ENCODE measurements at regions not wholly inside any gene's neighbourhood (a gene's known extent, or its start where the extent isn't known, plus 50 kb on each side); places are given as distances from the start of the nearest gene placed in this dataset.

DNA sequence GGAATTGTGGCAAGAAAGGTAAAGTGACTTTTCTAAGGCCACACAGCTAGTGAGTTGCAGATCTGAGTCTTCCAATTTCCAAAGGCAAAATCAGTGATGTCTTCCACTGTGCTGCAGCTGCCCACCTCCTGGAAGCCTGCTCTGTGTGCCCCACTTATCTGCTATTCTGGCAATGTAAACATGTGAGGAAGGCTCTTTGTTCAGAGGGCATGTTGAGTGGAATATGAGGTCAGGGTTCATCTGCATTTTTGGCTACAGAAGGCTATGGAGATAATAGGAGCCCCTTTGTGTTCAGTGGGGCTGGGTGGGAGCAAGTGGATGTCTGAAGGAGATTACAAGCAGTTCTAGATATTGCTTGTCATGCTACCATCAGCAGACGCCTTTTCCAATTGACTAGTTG, 396.2 kb downstream of the BUD13 start (continued):
- TF ChIP-seq, protein P1, sequence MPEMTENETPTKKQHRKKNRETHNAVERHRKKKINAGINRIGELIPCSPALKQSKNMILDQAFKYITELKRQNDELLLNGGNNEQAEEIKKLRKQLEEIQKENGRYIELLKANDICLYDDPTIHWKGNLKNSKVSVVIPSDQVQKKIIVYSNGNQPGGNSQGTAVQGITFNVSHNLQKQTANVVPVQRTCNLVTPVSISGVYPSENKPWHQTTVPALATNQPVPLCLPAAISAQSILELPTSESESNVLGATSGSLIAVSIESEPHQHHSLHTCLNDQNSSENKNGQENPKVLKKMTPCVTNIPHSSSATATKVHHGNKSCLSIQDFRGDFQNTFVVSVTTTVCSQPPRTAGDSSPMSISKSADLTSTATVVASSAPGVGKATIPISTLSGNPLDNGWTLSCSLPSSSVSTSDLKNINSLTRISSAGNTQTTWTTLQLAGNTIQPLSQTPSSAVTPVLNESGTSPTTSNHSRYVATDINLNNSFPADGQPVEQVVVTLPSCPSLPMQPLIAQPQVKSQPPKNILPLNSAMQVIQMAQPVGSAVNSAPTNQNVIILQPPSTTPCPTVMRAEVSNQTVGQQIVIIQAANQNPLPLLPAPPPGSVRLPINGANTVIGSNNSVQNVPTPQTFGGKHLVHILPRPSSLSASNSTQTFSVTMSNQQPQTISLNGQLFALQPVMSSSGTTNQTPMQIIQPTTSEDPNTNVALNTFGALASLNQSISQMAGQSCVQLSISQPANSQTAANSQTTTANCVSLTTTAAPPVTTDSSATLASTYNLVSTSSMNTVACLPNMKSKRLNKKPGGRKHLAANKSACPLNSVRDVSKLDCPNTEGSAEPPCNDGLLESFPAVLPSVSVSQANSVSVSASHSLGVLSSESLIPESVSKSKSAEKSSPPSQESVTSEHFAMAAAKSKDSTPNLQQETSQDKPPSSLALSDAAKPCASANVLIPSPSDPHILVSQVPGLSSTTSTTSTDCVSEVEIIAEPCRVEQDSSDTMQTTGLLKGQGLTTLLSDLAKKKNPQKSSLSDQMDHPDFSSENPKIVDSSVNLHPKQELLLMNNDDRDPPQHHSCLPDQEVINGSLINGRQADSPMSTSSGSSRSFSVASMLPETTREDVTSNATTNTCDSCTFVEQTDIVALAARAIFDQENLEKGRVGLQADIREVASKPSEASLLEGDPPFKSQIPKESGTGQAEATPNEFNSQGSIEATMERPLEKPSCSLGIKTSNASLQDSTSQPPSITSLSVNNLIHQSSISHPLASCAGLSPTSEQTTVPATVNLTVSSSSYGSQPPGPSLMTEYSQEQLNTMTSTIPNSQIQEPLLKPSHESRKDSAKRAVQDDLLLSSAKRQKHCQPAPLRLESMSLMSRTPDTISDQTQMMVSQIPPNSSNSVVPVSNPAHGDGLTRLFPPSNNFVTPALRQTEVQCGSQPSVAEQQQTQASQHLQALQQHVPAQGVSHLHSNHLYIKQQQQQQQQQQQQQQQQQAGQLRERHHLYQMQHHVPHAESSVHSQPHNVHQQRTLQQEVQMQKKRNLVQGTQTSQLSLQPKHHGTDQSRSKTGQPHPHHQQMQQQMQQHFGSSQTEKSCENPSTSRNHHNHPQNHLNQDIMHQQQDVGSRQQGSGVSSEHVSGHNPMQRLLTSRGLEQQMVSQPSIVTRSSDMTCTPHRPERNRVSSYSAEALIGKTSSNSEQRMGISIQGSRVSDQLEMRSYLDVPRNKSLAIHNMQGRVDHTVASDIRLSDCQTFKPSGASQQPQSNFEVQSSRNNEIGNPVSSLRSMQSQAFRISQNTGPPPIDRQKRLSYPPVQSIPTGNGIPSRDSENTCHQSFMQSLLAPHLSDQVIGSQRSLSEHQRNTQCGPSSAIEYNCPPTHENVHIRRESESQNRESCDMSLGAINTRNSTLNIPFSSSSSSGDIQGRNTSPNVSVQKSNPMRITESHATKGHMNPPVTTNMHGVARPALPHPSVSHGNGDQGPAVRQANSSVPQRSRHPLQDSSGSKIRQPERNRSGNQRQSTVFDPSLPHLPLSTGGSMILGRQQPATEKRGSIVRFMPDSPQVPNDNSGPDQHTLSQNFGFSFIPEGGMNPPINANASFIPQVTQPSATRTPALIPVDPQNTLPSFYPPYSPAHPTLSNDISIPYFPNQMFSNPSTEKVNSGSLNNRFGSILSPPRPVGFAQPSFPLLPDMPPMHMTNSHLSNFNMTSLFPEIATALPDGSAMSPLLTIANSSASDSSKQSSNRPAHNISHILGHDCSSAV (CRISPR knock-in tag; IDR thresholded peaks at IDR 0.05; ENCODE audit: borderline replicate concordance), result no peak
- TF ChIP-seq SAP130 (CRISPR knock-in tag; IDR thresholded peaks at IDR 0.05; ENCODE audit: low read depth), result 0 out of 2 replicates have a peak, but pooled peaks have one; percentile 36
- TF ChIP-seq, protein P2, sequence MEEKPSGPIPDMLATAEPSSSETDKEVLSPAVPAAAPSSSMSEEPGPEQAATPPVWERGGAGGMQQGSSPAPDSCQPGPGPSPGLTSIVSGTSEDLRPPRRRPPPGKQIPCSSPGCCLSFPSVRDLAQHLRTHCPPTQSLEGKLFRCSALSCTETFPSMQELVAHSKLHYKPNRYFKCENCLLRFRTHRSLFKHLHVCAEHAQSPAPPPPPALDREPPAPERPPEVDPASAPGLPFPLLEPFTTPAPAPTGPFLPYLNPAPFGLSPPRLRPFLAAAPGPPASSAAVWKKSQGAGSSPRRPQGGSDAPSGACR (CRISPR knock-in tag; IDR thresholded peaks at IDR 0.05), result no peak
- TF ChIP-seq RARA (CRISPR knock-in tag; IDR thresholded peaks at IDR 0.05), result peak; percentile 72
- no peak for TF ChIP-seq MAFK (conservative IDR thresholded peaks at IDR 0.05 in 1 of 2, IDR thresholded peaks at IDR 0.05 in 1 of 2; ENCODE audit: low read length in 2 of 2)
- TF ChIP-seq ZNF569 (CRISPR knock-in tag; IDR thresholded peaks at IDR 0.05; ENCODE audit: borderline replicate concordance), result no peak
- no peak for TF ChIP-seq REPIN1 (CRISPR knock-in tag; IDR thresholded peaks at IDR 0.05; ENCODE audit: borderline replicate concordance, low read depth)
- TF ChIP-seq GATA4 (IDR thresholded peaks at IDR 0.05; ENCODE audit: borderline replicate concordance, low read depth), result peak; percentile 66; the same call in 1 of the 2 replicates
- TF ChIP-seq TEAD3 (CRISPR knock-in tag; optimal IDR thresholded peaks at IDR 0.05; ENCODE audit: borderline replicate concordance), result peak; percentile 59
- TF ChIP-seq SMC3 (IDR thresholded peaks at IDR 0.05; ENCODE audit: low read length), result 0 out of 2 replicates have a peak, but pooled peaks have one; percentile 4
- TF ChIP-seq ZMYM3 (CRISPR knock-in tag; IDR thresholded peaks at IDR 0.05), result 0 out of 2 replicates have a peak, but pooled peaks have one; percentile 40
- TF ChIP-seq MIER2 (CRISPR knock-in tag; IDR thresholded peaks at IDR 0.05), result peak; percentile 89
- no peak for TF ChIP-seq JUNB (CRISPR knock-in tag; IDR thresholded peaks at IDR 0.05; ENCODE audit: borderline replicate concordance)
- TF ChIP-seq MXD4 (CRISPR knock-in tag; IDR thresholded peaks at IDR 0.05), result no peak
- TF ChIP-seq, protein P3, sequence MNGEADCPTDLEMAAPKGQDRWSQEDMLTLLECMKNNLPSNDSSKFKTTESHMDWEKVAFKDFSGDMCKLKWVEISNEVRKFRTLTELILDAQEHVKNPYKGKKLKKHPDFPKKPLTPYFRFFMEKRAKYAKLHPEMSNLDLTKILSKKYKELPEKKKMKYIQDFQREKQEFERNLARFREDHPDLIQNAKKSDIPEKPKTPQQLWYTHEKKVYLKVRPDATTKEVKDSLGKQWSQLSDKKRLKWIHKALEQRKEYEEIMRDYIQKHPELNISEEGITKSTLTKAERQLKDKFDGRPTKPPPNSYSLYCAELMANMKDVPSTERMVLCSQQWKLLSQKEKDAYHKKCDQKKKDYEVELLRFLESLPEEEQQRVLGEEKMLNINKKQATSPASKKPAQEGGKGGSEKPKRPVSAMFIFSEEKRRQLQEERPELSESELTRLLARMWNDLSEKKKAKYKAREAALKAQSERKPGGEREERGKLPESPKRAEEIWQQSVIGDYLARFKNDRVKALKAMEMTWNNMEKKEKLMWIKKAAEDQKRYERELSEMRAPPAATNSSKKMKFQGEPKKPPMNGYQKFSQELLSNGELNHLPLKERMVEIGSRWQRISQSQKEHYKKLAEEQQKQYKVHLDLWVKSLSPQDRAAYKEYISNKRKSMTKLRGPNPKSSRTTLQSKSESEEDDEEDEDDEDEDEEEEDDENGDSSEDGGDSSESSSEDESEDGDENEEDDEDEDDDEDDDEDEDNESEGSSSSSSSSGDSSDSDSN (CRISPR knock-in tag; IDR thresholded peaks at IDR 0.05), result no peak
- TF ChIP-seq, protein P4, sequence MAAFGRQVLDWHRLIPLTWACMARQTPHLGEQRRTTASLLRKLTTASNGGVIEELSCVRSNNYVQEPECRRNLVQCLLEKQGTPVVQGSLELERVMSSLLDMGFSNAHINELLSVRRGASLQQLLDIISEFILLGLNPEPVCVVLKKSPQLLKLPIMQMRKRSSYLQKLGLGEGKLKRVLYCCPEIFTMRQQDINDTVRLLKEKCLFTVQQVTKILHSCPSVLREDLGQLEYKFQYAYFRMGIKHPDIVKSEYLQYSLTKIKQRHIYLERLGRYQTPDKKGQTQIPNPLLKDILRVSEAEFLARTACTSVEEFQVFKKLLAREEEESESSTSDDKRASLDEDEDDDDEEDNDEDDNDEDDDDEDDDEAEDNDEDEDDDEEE (CRISPR knock-in tag; IDR thresholded peaks at IDR 0.05), result no peak
- TF ChIP-seq, protein P5, sequence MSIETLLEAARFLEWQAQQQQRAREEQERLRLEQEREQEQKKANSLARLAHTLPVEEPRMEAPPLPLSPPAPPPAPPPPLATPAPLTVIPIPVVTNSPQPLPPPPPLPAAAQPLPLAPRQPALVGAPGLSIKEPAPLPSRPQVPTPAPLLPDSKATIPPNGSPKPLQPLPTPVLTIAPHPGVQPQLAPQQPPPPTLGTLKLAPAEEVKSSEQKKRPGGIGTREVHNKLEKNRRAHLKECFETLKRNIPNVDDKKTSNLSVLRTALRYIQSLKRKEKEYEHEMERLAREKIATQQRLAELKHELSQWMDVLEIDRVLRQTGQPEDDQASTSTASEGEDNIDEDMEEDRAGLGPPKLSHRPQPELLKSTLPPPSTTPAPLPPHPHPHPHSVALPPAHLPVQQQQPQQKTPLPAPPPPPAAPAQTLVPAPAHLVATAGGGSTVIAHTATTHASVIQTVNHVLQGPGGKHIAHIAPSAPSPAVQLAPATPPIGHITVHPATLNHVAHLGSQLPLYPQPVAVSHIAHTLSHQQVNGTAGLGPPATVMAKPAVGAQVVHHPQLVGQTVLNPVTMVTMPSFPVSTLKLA (IDR thresholded peaks at IDR 0.05), result no peak

Measured in HepG2 (cell line).